ENCODE measurements at regions not wholly inside any gene's neighbourhood (a gene's known extent, or its start where the extent isn't known, plus 50 kb on each side); places are given as distances from the start of the nearest gene placed in this dataset.
A peak's percentile ranks its signal among the peaks of the same experiment; 100 is the strongest.

DNA sequence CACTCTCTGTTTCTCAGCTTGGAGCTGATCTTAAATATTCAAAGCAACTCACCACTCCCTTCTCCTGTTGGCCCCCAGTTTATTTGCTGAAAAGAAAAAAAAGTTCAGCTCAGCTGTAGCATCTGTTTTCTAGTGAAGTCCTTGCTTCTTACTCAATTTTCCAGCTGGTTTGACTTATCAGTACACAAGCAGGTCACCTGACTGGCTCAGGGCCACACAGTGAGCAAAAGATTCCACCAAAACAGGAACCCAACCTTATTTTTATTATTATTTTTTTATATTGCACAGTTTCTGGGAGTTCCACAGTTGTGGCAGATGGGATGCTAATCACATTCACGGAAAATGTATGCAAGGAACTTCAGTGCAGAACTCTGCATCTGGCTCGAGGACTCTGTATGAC, 390.7 kb upstream of the RGMA start:
- DNase-seq = no peak

DNA sequence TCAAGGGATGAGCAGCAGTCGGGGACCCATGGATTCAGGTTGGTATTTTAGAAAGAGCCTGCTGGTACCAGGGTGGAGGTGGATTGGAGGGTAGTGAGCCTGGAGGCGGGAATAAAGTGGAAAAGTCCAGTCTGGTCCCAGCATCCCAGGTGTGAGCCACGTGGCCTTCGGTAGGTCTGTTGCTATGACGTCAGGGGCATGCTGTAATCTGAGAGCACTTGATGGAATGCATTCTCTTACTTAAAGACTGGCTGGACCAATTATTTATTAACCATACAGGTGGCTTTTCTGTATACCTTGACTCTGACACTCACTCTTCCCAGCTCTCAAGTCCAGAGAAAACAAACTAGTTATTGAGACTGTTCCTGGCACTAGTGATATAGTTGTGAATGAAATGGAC, 389.9 kb upstream of the RGMA start:
- peak; percentile 26 for DNase-seq

DNA sequence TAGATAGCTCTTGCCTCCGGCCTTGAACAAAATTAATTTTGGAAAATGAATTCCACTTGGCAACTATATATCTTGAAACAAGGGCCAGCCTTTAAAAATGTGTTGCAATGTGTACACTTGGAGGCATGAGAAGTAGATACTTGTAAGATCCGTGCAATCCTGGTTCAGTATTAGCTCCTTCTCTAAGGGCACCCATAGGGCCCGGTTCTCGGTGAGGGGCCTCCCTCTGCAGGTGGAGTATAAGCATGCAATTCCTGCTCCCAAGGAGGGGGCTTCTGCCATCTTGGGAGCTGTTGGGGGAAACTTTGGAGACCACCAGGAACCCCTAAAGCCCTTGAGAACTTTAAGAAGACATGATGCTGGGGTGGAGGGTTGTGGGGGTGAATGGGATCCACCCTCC, 388.7 kb upstream of the RGMA start:
- DNase-seq = no peak

DNA sequence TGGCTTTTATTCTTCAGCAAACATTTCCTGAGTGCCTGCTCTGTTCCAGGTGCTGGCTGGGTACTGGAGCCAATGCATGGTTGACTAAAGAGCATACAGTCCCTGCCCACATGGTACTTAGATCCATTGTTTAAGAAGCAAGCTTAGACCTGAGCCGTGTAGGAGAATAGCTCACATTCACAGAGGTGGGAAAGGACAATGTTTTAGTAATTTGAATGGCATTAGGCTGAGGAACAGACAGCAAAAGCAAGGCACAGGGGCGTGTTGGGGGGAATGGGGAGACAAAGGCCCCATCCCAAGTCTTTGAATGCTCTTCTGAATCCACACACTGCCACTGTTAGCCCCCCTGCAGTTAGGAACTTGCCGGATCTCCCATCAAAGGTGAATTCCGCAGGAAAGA, 388.2 kb upstream of the RGMA start:
- no peak for DNase-seq

DNA sequence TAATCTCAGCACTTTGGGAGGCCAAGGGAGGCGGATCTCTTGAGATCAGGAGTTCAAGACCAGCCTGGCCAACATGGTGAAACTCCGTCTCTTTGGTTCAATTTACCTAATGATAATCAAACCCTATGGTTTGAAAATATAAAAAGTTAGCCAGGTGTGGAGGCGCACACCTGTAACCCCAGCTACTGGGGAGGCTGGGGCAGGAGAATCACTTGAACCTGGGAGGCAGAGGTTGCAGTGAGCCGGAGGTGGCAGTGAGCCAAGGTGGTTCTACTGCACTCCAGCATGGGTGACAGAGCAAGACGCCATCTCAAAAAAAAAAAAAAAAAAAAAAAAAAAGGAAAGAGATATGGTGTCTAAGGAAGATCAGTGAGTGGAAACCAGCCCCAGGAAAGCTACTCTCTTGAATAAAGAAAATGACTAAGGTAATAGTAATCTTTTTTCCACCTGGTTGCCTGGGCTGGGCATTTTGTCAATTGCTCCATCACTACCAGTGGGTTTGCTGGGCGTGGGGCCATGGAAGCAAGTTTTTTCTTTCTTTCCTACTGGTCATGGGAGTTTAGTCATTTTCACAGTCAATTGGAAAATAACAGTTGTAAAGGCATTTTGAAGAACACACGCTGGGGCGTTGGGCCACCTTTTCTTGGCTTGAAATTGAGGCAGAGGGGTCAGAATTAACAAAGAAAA, 387.6 kb upstream of the RGMA start:
- DNase-seq = no peak

DNA sequence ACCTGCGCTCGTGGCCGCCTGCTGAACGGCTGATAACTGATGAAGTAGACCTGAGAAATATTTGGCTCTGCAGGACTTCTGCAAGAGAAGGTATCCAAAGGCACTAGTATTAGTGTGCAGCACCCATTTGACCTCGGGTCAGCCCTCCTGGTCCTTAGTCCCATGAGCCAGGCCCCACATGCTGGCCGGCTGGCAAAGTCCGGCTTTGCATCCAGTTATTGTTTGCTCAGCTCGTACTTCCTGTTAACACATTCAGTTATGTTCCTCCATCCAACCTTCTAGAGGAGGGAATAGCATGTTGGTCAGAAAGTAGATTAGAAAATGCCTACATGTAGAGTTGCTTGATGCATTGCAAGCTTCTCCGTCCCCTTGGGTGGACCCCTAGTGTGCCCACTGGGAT, 385.7 kb upstream of the RGMA start:
- DNase-seq = no peak

DNA sequence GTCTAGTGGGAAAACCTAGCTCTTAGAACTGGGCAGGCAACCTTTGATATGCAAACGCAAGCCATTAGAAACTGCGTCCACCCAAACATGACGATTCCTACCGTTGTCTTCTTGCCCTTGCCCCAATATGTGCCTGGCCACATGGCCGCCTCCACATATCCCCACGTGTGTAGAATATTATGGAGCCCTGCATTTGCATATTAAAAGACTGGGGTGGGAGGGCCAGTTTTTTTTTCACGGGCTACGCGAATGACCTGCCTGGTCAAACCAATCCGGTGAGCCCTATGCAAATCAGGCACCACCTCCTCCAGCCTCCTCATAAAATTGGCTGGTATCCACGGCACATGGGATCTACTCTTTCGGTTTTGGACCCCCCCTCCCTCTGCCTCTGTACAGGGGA, 381.0 kb upstream of the RGMA start:
- no peak for DNase-seq

DNA sequence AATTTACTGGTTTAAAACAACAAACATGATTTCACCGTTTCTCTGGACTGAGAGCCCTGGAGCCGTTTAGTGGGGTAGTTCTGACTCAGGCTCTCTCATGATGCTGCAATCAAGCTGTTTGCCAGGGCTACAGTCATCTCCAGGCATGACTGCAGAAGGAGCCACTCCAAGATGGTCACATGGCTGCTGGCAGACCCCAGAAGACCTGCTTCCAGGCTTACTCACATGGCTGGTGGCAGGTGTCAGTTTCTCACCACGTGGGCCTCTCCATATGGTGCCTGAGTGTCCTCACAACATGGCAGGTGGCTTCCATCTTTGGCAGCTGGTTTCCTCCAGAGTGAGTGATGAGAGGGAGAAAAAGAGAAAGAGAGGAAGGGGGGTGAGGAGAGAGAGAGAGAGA, 378.3 kb upstream of the RGMA start:
- no peak for DNase-seq

DNA sequence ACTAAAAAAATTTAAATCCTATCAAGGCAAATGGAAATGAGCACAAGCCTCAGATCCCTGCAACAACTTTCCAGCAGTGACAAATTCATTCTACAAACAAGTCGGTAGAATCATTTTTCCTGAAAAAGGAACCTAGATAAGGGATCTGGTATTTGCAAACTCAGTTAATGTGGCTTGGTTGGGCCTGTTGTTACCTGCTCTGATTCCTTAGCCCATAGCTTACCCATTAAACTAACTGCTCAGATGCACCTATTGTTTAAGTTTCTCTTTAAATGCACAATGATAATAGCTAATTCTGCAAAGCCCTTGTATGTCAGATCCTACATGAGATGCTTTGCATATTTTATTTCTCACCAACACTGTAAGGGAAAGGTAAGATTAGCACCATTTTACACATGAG, 377.4 kb upstream of the RGMA start:
- no peak for DNase-seq

DNA sequence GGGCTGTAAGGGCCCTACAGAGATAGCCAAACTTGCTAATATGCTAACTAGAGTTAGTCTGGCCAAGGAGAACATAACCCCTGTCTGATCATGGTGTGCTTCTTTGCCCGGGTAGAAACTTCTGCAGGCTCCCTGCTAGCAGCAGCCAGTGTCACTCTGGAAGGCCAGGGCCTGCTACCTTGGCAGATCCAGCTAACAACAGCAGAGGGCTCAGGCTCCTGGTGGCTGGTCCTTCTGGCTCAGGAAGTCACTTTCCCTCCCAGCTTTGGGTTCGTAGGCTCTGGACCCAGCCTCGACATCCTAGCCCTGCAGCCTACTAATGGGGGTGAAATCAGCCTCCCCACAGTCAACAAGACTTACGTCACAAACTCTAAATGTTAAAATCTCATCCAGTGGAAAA, 373.7 kb upstream of the RGMA start:
- no peak for DNase-seq

DNA sequence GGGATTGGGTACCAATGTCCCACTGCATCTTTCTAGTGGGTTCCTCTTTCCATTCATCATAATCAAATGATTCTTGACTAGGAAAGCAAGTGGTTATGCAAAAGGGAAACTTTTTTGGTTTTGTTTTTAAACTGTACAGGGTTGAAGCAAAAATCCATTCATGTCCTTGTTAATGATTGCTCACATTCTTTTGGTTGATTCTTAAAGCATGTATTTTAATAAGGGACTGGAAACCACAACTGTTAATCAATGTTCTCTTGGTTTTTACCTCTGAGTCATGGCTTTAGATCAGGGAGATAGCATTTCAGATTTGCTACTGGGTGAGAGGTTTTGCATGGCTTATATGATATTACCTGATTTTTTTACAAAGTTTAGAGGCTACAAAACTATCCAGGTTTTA, 371.7 kb upstream of the RGMA start:
- DNase-seq = no peak

DNA sequence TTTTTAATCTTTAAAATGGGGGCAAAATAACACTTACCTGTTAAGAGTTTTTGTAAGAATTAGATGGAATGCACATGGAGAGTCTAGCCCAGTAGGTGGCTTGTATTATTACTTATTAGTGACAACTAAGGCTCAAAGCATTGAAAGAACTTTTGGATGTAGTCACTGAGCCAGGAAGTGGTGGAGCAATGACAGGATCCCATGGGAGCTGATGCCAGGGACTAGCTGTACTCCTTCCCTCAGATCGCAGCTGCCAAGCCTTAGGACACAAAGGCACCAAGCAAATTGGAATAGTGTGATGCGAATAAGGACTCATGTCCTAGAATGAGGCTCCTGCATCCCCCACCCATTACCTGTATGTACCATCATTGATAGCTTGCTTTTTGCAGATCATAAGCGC, 370.4 kb upstream of the RGMA start:
- DNase-seq = no peak

DNA sequence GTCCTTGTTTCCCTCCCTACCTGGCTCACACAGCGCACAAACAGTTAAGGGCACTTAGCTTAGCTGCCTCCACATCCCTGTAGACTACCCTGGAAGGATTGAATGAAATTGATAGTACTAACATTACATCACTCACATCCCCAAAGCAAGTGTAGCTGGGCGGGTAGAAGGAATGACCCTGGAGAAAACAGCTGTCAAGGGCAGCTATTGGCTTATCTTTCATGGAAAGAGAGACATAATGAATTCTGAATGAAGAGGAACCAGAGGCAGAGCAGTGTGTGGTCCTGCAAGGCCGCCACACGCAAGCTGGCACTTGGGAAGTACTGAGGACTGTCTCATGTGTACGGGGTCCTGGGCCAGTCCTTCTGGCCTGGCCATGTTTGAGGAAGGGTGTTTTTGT, 369.6 kb upstream of the RGMA start:
- no peak for DNase-seq

DNA sequence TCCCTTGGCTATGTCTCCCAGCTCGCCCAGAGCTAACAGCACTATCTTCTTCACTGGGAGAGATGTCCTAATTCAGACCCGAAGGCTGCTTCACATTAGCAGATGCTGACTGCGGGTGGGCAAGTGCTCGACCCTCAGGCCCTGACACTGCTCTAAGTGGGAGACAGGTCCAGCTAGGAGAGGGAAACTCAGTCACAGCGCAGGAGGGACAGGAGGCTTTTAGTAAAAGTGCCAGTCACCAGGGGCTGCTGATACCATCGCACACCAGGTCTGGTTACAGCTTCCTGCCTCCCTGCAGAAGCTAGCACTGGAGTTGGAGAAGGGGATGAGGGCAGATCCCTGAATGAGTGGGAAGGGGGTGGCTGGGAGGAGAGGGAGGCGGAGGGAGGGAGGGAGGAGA, 365.8 kb upstream of the RGMA start:
- DNase-seq = no peak

DNA sequence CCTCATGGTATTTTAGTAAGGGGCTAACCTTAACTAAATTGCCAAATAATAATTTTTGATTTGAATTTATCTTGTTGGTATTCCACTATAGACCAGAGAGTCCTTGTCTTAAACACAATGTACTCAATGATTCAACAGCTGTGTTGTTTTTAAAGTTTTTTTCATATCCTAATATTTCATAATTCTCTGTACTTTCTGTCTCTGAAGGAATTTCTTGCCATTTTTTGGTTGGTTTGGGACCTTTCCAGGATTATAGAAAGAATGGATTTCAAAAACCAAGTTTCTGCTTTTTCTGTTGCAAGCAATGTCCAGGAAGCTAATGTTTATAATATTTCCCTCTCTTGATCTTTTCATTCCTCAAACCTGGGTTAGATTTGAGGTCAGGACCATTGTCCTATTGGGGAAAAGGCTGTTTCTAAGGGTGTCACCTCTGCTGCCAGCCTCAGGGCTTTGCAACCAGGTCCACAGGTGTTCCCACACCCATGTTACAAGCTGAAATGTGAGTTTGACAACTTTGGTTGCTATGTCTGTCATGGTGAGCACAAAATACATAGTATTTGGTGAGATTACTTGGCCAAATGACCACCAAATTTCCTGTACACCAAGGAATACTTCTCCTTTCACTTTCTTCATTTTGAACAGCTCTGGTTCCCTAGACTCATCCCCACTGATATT, 363.7 kb upstream of the RGMA start:
- no peak for DNase-seq

DNA sequence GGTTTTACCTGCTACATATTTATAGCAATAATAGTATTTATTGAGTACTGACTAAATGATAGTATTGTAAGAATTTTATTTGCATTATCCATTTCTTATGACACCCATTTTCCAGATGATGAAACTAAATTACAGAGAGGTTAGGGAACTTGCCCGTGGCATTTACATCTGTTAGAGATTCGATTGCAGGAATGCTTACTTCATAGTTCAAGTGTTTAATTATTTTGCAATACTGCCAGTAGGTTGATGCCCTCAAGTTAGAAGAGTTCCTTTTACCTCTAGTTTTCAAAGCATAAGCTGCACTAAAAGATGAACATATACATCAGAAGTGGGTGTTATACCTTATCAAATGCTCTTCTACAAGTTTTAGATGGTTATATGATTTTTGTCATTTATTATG, 362.8 kb upstream of the RGMA start:
- no peak for DNase-seq

DNA sequence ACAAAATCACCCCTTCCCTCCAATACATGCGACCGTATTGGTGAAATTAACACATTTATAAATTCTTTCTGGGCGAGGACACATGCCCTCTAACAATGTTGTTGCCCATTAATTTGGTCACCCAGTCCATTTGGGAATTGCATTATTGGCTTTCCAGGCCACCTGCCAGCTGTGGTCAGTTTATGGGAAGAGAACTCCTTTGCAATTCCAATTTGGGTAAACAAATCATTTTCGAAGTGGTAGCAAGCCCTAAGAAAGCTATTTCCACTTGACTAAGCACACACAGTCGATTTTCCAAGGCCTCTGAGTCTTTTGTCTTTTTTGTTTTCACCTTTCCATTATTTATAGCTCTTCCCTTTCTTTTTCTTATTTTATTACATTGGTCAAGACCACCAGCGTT, 362.3 kb upstream of the RGMA start:
- DNase-seq = no peak

DNA sequence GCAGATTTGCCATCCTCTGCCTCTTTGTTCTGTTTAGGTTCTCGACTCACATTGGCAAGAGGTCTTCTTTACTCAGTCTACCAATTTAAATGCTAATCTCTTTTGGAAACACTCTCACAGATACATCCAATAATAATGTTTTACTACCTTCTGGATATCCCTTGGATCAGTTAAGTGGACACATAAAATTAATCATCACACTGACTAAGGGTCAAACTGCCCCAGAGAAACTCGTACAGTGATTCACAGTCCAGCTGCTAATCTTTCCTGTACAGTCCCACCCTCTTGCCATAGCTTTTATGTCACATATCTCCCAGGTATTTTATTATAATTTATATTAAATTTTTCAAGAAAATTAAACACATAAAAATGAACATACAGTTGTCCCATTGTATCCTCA, 360.8 kb upstream of the RGMA start:
- no peak for DNase-seq

DNA sequence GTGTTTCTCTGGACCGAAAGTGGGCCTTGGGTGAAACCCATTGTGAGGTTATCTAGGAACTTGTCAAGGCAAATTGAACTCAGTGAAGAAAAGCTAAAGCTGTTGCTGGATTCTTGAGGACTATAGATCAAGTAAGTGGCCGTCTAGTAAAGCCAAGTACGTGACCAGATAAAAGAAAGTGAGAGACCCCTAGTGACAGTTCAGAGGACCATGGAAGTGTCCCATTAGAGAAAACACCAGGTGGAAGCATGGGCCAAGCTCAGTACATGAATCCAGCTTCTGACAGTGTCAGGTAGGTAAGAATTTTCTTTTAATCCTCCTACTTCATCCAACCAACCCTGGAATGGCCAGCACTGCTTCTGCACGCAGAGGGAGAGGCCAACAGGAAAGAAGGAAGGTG, 349.3 kb upstream of the RGMA start:
- DNase-seq = no peak

DNA sequence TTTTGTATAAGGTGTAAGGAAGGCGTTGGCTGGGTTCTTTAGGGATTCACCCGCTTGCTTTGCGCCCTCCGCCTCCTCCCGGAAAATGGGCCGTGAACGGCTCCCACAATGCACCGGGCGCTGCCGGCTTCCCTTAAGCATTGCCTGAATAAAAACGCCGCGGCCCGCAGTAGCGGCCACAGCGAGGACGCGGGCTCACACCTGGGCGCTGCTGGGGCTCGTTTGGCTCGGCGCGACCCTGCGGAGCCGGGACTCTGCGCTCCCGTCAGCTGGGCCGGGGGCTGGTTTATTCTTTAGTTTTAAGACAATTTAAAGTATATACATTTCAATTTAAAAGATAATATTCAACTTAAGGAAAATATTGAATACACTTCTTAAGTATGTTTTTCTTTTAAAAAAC, 343.5 kb upstream of the RGMA start:
- DNase-seq = no peak

DNA sequence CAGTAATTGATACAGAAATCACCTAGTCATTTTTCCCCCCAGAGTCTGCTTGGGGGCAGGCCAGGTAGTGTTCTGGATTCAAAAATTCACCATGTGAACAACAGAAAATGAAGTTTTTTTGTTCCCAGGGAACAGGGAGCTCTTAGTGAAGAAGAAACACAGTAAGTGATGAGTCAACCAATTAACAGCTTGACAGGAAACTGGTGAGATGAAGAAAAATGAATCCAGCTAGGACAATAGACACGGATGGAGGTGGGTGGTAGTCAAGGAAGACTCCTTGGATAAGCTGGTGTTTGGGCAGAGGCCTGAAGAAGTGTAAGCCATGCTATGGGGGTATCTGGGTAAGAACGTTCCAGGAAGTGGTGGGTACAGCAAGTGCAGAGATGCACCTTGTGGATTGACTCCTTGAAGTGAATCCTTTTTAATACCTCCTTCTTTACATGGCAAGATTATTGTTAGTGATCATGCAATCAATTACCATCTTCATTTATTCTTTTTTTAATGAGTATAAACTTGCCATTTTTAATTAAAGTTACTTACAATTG, 339.9 kb upstream of the RGMA start:
- DNase-seq = no peak

DNA sequence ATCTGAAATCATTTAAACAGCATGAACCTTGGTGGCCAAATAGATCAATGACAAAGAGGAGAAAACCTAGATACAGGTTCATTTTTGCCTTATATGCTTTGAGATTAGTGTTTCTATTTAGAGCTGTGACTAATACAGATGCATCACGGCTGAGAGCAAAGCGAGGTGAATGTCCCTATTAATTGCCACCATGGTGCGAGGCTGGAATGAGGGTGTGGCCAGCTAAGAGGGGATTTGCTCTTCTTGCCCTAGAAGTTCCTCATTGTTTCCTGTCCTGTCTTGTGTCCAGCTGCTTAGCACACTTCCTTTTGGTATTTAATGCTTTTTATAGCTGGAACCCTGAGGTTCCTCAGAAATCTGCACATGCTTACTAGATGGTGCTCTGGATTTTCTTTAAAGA, 339.1 kb upstream of the RGMA start:
- DNase-seq = no peak

DNA sequence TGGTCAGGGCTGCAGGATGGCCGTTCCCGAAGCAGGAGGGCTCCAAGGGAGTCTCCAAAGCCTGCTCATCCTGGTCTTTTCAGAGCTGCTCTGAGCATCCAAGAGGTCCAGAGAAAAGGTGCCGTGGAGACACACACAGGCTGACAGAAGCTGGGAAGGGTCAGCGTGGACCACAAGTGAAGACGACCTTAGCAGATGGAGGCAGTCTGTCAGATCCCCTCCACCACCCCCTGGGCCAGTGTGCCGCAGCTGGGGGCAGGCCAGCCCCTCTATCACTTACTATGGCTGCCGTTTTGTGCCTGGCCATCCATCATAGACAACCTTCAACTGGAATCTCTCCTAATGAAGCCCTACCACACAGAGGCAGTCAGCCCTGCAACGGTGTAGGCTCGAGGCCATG, 335.1 kb upstream of the RGMA start:
- no peak for DNase-seq

DNA sequence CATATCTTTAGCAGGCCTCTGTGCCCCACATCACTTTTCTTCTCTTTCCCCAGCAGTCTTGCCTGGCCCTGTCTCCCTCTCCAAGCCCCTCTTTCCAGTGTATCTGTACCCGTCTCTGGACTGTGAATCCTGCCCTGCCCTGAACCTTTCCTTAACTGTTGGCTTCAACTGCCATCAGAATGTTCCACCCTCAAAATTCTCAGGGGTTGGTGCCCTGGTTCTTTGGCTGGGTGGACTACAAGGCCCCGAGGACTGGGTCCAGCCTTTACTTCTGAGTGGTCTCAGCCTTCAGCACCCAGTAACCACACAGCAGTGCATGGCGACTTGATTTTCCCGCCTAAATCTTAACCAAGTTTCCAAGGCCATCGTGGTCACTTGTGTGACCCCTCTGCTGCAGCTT, 333.5 kb upstream of the RGMA start:
- DNase-seq = no peak

Measured in renal pelvis (tissue), 1 donor.